Activated naive CD8-positive, alpha-beta T cell treated with anti-CD3 and anti-CD28 coated beads for 36 hours (primary cell): ENCODE measurements at regions not wholly inside any gene's neighbourhood (a gene's known extent, or its start where the extent isn't known, plus 50 kb on each side); places are given as distances from the start of the nearest gene placed in this dataset.

ENCODE experiments used
- DNase-seq: peaks from one replicate; pipeline ENCODE4 v3.0.0; 2021
- H3K27ac Mint-ChIP-seq: one replicate; pipeline ENCODE4 v1.8.0; 2022; ENCODE audit warnings: mild to moderate bottlenecking, moderate library complexity, mixed read lengths
- H3K27me3 Mint-ChIP-seq: one replicate; pipeline ENCODE4 v1.8.0; 2022; ENCODE audit warnings: mild to moderate bottlenecking, mixed read lengths
- H3K36me3 Mint-ChIP-seq: one replicate; pipeline ENCODE4 v1.8.0; 2021; ENCODE audit warnings: mild to moderate bottlenecking, mixed read lengths
- H3K4me1 Mint-ChIP-seq: one replicate; pipeline ENCODE4 v1.8.0; 2021; ENCODE audit warnings: mixed read lengths
- H3K4me3 Mint-ChIP-seq: one replicate; pipeline ENCODE4 v1.8.0; 2022; ENCODE audit warnings: mild to moderate bottlenecking, moderate library complexity, mixed read lengths
- H3K9me3 Mint-ChIP-seq: one replicate; pipeline ENCODE4 v1.8.0; 2022; ENCODE audit warnings: mixed read lengths

DNA sequence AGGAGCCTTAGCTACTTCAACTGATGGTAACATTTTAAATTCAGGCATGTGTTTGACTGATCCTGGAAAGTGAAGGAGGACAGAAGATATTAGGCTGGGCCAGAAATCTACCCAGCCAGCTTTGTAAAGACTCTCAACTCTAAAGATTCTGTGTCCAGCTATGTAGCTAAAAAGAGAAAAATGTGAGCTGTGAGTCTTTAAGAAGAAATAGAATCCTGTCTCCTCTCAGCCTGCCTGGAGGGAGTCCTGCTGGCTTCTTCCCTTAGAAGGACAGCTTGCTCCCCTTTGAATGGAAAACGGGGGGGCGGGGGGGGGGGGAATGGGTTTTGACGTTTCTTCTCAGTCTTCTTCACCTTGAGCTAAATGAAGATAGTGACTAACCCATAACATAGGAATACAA is 54.3 kb upstream of the INTU start:
- Mint-ChIP-seq H3K4me3 (no peak overlapping the region), H3K36me3 (no peaks in the 10 kb centered on the region), H3K27ac (no peak overlapping the region), H3K27me3 (no peaks in the 10 kb centered on the region), H3K4me1 (no peaks in the 10 kb centered on the region), H3K9me3 (no peaks in the 10 kb centered on the region)
- DNase-seq: no peak

GRCh38 chr4:127578967-127579366 is 53.8 kb upstream of the INTU start:
- Mint-ChIP-seq H3K4me1 (no peaks in the 10 kb centered on the region), H3K36me3 (no peaks in the 10 kb centered on the region), H3K27me3 (no peaks in the 10 kb centered on the region), H3K4me3 (no peak overlapping the region), H3K9me3 (no peaks in the 10 kb centered on the region), H3K27ac (no peak overlapping the region)
- no peak for DNase-seq

GRCh38 chr4:127579821-127580220 is 52.9 kb upstream of the INTU start:
- no peaks in the 10 kb centered on the region for H3K4me1 Mint-ChIP-seq
- H3K4me3 Mint-ChIP-seq: no peak overlapping the region
- no peak for DNase-seq
- no peaks in the 10 kb centered on the region for H3K9me3 Mint-ChIP-seq
- H3K36me3 Mint-ChIP-seq: no peaks in the 10 kb centered on the region
- no peak overlapping the region for H3K27ac Mint-ChIP-seq
- H3K27me3 Mint-ChIP-seq: no peaks in the 10 kb centered on the region

- Mint-ChIP-seq H3K27me3 (peaks cover under 1% of the 10 kb centered on the region), H3K4me3 (no peak overlapping the region), H3K36me3 (no peaks in the 10 kb centered on the region), H3K9me3 (no peaks in the 10 kb centered on the region), H3K4me1 (no peaks in the 10 kb centered on the region), H3K27ac (no peak overlapping the region)
- DNase-seq: no peak
Measured at GRCh38 chr4:127580300-127580699, 52.5 kb upstream of the INTU start.

- Mint-ChIP-seq H3K36me3 (no peaks in the 10 kb centered on the region), H3K27ac (no peak overlapping the region), H3K4me3 (no peak overlapping the region), H3K27me3 (peaks cover 5% of the 10 kb centered on the region), H3K4me1 (no peaks in the 10 kb centered on the region), H3K9me3 (no peaks in the 10 kb centered on the region)
- no peak for DNase-seq
Measured at GRCh38 chr4:127580891-127581290, 51.9 kb upstream of the INTU start.
